OCI-LY1 (cell line): ENCODE measurements at regions not wholly inside any gene's neighbourhood (a gene's known extent, or its start where the extent isn't known, plus 50 kb on each side); places are given as distances from the start of the nearest gene placed in this dataset.

Experiments
- H2AFZ ChIP-seq: fragments of 200-600 bp; sonication (generic), shearing (Covaris generic); 2 replicates; pipeline ENCODE4 v1.6.0; 2014; ENCODE audit warnings: antibody characterized with exemption, mild to moderate bottlenecking, low read length
- H3F3A ChIP-seq: fragments of 200-600 bp; sonication (generic), shearing (Covaris generic); 2 replicates; pipeline ENCODE4 v1.6.0; 2014; ENCODE audit warnings: mild to moderate bottlenecking, antibody characterized with exemption, low read length, moderate library complexity; ENCODE audit not compliant: insufficient read depth
- H3K27ac ChIP-seq: fragments of 200-600 bp; sonication (generic); 2 replicates; pipeline ENCODE4 v1.5.1; 2014; ENCODE audit warnings: low read length, mixed run types, mild to moderate bottlenecking, low read depth; ENCODE audit not compliant: poor library complexity, severe bottlenecking
- H3K27me3 ChIP-seq: fragments of 200-600 bp; sonication (generic); 2 replicates; pipeline ENCODE4 v1.6.0; 2014; ENCODE audit warnings: antibody characterized with exemption, mild to moderate bottlenecking, low read length, moderate library complexity; ENCODE audit not compliant: insufficient read depth
- H3K36me3 ChIP-seq: fragments of 200-600 bp; sonication (generic); 2 replicates; pipeline ENCODE4 v1.6.1; 2014; ENCODE audit warnings: mild to moderate bottlenecking, antibody characterized with exemption, low read length, moderate library complexity, mixed read lengths; ENCODE audit not compliant: insufficient read depth
- H3K4me1 ChIP-seq: fragments of 200-600 bp; sonication (generic); 2 replicates; pipeline ENCODE4 v1.5.1; 2014; ENCODE audit warnings: mild to moderate bottlenecking, low read length, moderate library complexity; ENCODE audit not compliant: insufficient read depth, severe bottlenecking
- H3K4me2 ChIP-seq: fragments of 200-600 bp; sonication (generic), shearing (Covaris generic); 2 replicates; pipeline ENCODE4 v1.6.1; 2014; ENCODE audit warnings: low read length
- H3K4me3 ChIP-seq: fragments of 200-600 bp; sonication (generic); 2 replicates; pipeline ENCODE4 v1.5.1; 2014; ENCODE audit warnings: low read length, low read depth, mild to moderate bottlenecking, mixed read lengths; ENCODE audit not compliant: poor library complexity, severe bottlenecking
- H3K79me2 ChIP-seq: fragments of 200-600 bp; shearing (Covaris generic); 2 replicates; pipeline ENCODE4 v1.6.1; 2016; ENCODE audit warnings: mixed run types, low read length, mixed read lengths; ENCODE audit not compliant: insufficient read depth
- H3K9ac ChIP-seq: fragments of 200-600 bp; sonication (generic), shearing (Covaris generic); 2 replicates; pipeline ENCODE4 v1.6.1; 2014; ENCODE audit warnings: mild to moderate bottlenecking, low read length, mixed read lengths
- H3K9me2 ChIP-seq: fragments of 200-600 bp; sonication (generic), shearing (Covaris generic); 2 replicates; pipeline ENCODE4 v1.6.1; 2014; ENCODE audit warnings: low read depth, mild to moderate bottlenecking, low read length, mixed read lengths
- H3K9me3 ChIP-seq: fragments of 200-600 bp; shearing (Covaris generic); 2 replicates; pipeline ENCODE4 v1.6.1; 2014; ENCODE audit warnings: low read length, mixed read lengths
- H4K20me1 ChIP-seq: fragments of 200-600 bp; sonication (generic), shearing (Covaris generic); 2 replicates; pipeline ENCODE4 v1.6.0; 2016; ENCODE audit warnings: mild to moderate bottlenecking, low read length; ENCODE audit not compliant: insufficient read depth
- EZH2 ChIP-seq: fragments of 200-600 bp; sonication (generic), shearing (Covaris generic); IDR thresholded peaks from 2 replicates; pipeline ENCODE4 v1.8.0; 2017; ENCODE audit warnings: borderline replicate concordance, mixed run types, mild to moderate bottlenecking, antibody characterized with exemption, low read length, moderate library complexity, mixed read lengths
- TF ChIP-seq, protein P1 (sequence below): fragments of 200-600 bp; sonication (generic), shearing (Covaris generic); IDR thresholded peaks from 2 replicates; pipeline ENCODE4 v1.5.1; 2017; ENCODE audit warnings: mild to moderate bottlenecking, antibody characterized with exemption, low read length, moderate library complexity, mixed read lengths

- no peak overlapping the region for H3K4me2 ChIP-seq
- H3K4me3 ChIP-seq: no peak overlapping the region
- no peaks in the 10 kb centered on the region for H3K4me1 ChIP-seq
- no peaks in the 10 kb centered on the region for H3K27me3 ChIP-seq
- H2AFZ ChIP-seq: no peak overlapping the region
- no peaks in the 10 kb centered on the region for H3K9me2 ChIP-seq
- H3K79me2 ChIP-seq: no peaks in the 10 kb centered on the region
- no peak for TF ChIP-seq EZH2
- TF ChIP-seq, protein P1, sequence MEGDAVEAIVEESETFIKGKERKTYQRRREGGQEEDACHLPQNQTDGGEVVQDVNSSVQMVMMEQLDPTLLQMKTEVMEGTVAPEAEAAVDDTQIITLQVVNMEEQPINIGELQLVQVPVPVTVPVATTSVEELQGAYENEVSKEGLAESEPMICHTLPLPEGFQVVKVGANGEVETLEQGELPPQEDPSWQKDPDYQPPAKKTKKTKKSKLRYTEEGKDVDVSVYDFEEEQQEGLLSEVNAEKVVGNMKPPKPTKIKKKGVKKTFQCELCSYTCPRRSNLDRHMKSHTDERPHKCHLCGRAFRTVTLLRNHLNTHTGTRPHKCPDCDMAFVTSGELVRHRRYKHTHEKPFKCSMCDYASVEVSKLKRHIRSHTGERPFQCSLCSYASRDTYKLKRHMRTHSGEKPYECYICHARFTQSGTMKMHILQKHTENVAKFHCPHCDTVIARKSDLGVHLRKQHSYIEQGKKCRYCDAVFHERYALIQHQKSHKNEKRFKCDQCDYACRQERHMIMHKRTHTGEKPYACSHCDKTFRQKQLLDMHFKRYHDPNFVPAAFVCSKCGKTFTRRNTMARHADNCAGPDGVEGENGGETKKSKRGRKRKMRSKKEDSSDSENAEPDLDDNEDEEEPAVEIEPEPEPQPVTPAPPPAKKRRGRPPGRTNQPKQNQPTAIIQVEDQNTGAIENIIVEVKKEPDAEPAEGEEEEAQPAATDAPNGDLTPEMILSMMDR: peak; percentile 27; the same call in 1 of the 2 replicates
- no peaks in the 10 kb centered on the region for H4K20me1 ChIP-seq
- no peaks in the 10 kb centered on the region for H3K36me3 ChIP-seq
- no peaks in the 10 kb centered on the region for H3K9me3 ChIP-seq
- H3K9ac ChIP-seq: no peak overlapping the region
- no peak overlapping the region for H3K27ac ChIP-seq
- H3F3A ChIP-seq: no peaks in the 10 kb centered on the region
Measured at GRCh38 chrX:22383988-22384387, 111.3 kb downstream of the CBLL2 start.

DNA sequence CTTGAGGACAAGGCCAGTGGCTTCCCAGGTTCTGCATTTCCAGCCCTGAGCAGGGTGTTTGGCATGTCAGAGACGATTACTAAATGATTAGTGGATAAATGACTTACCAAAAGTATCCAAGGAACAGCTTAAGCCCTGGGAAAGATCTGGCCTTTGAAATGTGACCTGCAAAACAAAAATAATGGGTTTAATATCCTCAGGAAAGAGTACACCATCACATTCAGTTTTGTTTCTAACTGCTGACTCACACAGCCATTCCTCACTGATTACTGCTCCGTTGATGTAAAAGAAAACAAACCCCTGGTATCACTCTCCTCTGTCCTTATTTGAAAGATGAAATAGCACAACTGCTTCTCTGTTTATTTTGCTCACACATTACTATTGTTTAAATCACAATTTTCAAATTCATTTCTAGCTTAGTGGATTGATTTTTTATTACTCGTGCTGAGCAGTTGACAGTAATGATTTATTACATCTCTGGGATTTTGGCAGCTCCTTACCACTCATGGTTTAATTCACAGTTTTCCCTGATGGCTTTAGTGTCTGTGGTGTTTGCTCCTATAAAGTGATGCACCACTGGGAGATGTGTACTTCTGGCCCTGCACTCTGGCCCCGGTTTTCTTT, 117.0 kb downstream of the CBLL2 start:
- no peak overlapping the region for H2AFZ ChIP-seq

DNA sequence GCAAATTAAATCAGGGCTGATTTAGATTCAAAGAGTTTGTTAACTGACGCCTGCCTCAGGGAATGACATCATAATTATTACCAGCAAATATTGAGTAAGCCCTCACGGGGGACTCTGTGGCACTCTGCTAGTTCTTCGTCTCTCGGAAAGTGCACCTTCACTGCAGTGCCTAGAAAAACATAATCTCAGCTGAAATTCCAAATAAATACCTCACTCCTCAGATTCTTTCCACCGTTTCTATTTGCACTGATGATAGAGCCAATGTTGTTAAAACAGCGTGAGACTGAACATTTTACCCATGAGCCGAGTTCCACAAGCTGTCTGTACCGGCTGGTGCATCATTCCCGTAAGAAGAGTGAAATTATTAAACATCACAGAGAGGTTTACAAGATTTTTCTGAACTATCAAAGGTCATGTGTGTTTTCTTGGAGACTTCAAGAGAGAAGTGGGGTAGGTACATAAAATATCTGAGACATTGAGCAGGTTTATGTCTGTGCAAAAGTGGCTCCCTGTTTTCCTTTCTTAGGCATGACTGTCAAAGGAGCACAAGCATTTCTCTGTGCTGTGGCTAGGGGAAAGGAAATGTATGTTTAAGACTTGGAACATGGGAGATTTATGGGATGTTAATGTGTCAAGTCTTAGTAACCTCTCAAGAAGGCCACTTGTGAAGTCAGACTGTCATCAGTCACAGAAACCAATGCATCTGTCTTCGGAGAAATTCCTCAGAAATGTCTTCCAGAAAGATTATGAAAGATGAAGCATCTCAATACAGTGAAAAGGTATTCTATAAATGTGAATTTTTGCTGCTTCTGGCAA, 119.6 kb downstream of the CBLL2 start:
- Histone ChIP-seq H3K9me2 (no peaks in the 10 kb centered on the region), H3K4me3 (no peak overlapping the region), H3K4me1 (no peaks in the 10 kb centered on the region), H3K36me3 (no peaks in the 10 kb centered on the region), H3K9me3 (no peaks in the 10 kb centered on the region), H3F3A (no peaks in the 10 kb centered on the region), H3K79me2 (no peaks in the 10 kb centered on the region), H3K27me3 (no peaks in the 10 kb centered on the region), H3K27ac (no peak overlapping the region), H3K9ac (no peak overlapping the region), H3K4me2 (no peak overlapping the region), H4K20me1 (no peaks in the 10 kb centered on the region), H2AFZ (no peak overlapping the region)
- TF ChIP-seq, protein P1: no peak
- TF ChIP-seq EZH2: no peak

More for the DNA sequence above, 117.0 kb downstream of the CBLL2 start:
- Histone ChIP-seq H3K27me3 (no peaks in the 10 kb centered on the region), H4K20me1 (no peaks in the 10 kb centered on the region), H3F3A (no peaks in the 10 kb centered on the region), H3K4me1 (no peaks in the 10 kb centered on the region), H3K36me3 (no peaks in the 10 kb centered on the region), H3K9ac (no peak overlapping the region), H3K4me3 (no peak overlapping the region), H3K79me2 (no peaks in the 10 kb centered on the region), H3K9me2 (no peaks in the 10 kb centered on the region), H3K27ac (no peak overlapping the region), H3K9me3 (no peaks in the 10 kb centered on the region), H3K4me2 (no peak overlapping the region)
- no peak for TF ChIP-seq EZH2
- TF ChIP-seq, protein P1: no peak
